NCI-H82 treated with DMSO at 0.1 percent for 48 hours (cell line): ENCODE measurements at regions not wholly inside any gene's neighbourhood (a gene's known extent, or its start where the extent isn't known, plus 50 kb on each side); places are given as distances from the start of the nearest gene placed in this dataset.

ENCODE experiments used
- DNase-seq: peaks from one replicate; lab custom pipeline; 2025; ENCODE audit not compliant: unreplicated experiment; lab: John Stamatoyannopoulos, UW

- no peak for DNase-seq
Measured at GRCh38 chr3:13266005-13266404, 154.1 kb downstream of the NUP210 start.

DNA sequence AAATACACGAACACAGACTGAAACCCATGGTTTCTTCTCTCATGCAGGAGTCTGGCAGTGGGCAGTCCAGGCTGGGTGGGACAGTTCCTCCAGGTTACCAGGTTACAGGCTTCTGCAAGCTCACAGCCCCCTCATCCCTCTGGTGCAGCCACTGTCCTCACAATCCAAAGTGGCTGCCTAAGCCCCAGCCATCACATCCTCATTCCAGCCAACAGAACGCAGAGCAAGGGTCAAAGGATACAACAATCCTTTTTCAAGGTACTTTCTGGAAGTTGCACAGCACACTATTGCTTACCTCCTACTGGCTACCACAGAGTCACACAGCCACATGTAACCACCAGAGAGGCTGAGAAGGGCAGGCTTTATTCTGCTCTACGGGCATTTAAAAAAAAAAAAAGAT, 154.6 kb downstream of the NUP210 start:
- no peak for DNase-seq

DNA sequence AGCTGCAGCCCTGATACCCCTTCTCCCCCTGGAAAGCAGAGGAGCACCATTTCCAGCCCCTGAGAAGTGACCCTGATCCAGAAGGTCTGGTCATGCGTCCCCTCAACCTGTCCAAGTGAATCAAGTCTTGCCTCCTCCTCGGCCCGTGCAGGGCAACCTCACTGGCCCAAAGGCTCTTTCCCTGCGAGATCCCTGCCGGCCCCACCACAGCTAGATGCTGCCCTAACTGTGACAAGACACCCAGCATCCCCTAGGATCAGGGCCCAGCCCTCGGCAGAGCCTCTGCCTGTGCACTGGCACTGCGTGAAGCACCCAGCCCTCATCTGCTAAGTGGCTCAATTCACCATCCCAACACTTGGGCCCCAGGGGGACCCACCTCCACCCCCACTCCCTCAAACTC, 155.1 kb downstream of the NUP210 start:
- DNase-seq, result no peak

DNA sequence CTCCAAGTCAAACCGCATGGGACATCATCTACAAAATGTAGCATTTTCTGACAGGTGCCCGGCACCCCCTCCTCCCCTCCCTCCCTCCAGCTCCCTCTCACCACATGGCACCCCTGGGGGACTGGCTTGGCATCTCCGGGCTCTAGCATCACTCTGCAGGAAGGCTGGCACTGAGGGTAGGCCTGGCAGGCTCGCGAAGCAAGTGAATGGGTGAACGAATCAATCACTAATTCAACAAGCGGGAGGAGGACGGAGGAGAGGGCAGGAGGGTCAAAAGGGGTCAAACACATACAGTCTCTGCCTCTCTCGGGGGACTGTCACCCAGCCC, 155.7 kb downstream of the NUP210 start:
- DNase-seq, result no peak

DNA sequence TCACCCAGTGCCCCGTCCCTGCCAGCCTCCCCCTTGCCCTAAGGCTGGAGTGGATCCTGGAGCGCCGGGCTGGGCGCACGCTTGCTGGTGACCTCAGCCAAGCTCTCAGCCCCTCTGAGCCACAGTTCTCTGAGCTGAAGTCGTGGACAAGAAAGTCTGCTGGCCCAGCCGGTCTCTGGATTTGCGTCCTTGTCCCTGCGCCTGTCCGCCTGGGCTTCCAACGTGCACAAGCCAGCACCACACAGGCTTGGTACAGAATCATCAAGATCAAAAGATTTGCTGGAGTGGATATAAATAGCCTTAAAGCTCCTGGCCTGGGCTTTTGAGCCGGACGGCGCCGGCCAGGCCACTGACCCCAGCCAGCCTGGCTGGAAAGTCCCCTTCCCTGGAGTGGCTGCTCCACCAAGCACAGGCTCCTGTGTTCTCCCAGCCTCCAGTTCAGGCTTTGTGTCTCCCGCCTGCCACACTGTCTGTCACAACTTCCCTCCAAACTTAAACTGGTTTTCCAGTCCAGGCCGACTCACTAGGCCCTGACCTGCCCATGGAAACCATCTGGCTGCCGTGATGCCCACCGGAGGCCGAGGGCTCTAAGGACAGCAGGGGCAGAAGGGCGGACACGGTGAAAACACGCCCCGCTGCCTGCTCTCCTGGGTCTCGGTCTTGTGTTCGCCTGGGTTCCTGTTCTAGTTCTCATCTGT, 156.2 kb downstream of the NUP210 start:
- DNase-seq, result no peak

GRCh38 chr3:13262493-13263211, 157.5 kb downstream of the NUP210 start:
- DNase-seq, result no peak

DNA sequence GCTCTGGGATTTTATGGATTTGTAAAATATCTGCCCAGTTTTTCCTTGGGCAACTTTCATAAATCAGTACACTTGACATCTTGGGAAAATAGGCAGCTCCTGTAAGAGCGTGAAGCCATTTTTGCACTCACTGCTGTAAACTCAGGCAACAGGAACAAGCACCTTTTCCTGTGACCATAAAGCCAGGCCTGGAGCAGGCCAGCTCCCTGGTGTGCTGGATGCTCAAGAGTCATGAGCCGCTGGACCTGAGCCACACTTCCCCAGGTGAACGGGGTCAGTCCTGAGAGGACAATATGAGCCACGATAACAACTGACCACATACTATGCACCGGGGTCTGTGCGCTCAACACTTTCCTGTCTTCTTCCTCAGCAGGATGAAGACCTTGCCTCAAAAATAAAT, 158.2 kb downstream of the NUP210 start:
- DNase-seq, result no peak

- no peak for DNase-seq
Measured at GRCh38 chr3:13261104-13261830, 158.9 kb downstream of the NUP210 start.

DNA sequence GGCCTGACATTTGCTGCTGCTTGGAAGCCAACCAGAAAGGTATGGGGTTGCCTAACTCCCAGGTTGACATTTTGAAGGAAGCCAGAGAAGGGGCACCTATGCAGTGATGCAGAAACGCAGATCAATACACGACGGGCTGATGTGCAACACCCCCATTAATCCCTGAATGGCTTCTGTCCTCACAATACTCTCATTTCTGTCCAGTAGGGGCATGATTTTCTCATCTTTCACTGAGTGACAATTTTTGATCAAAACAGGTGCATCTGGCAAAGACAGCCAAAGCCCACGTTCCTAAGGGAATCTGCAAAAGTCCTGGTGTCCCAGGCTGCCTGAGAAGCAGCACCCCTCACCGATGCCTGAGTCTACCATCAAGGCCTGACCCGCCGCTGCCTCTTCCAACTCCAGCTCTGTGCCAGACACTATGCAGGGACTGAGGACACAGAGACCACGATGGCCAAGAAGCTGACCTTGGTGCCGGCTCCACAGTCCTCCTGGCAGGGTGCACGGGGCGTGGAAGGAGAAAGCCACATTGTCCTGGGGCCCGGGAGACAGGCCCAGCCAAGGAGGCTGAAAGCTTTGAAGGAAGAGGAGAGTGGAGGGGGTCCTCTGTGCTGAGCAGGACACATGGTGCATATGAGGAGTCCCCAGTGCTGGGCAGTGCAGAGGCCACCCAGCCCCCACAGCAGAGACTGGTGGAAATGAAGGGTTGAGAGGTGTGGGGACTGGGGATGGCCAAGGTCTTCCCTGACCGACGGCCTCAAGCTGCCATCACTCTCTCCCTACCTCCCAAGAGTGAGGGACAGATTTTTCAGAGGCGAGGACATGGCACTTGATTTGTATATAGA, 159.6 kb downstream of the NUP210 start:
- no peak for DNase-seq

DNA sequence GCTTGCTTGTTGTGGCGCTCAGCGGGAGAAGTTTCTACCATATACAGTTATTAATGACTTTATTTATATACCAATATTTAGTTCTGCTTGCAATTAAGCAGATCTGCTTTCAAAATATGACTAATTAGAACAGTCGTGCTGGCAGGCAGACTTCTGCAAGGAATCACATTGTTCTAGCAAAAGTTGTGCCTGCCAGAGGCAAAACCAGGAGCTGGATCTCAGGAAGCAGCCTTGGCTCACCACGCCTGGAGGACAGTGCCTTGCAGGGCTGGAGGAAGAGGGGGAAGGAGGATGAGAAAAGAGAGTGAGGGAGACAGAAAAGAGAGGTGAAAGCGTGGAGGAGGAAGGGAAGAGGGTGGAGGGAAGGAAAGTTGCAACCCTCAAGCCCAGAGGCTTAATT, 160.3 kb downstream of the NUP210 start:
- DNase-seq, result no peak

DNA sequence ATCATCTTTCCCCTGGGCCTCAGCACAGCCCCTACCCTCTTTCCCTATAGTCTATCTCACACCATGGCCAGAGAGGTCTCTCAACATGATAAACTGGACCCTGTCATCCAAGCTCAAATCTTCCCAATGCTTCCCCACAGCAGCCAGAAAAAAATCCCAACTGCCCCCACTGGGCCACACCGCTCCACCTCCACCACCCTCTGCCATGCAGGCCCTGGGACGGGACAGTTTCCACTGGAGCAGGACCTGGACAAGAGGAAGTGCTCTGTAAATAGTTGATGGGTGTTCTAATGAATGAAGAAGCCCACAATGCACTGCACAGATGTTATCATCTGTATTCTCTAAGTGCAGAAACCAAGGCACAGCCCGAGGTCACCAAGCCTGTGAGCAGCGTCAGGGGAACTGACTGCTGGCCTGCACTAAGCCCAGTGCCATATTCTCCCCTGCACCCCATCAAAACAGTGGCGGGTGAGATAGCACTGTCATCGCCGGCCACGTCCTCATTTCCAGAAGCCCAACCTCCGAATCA, 161.1 kb downstream of the NUP210 start:
- DNase-seq, result no peak

DNA sequence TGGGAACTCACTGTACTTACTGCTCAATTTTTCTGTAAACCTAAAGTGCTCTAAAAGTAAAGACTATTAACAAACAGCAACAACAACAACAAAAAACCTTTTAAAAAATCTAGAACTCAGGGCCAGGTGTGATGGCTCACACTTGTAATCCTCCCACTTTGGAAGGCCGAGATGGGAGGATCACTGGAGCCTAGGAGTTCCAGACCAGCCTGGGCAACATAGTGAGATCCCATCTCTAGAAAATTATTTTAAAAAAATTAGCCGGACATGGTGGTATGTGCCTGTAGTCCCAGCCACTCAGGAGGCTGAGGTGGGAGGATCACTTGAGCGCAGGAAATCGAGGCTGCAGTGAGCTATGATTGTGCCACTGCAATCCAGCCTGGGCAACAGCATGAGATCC, 161.8 kb downstream of the NUP210 start:
- DNase-seq, result no peak

DNA sequence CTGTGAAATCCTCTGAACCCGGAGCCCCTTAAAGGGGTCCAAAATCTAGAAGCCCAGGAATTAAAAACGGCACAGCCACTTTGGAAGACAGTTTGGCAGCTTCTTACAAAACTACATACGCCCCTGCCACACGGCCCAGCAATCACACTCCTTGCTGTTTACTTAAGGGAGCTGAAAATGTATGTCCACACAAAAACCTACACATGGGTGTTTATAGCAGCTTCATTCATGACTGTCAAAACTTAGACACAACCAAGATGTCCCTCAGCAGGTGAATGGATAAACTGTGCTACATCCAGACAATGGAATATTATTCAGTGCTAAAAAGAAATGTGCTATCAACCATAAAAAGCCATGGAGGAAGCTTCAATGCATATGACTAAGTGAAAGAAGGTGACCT, 162.5 kb downstream of the NUP210 start:
- DNase-seq, result no peak

- DNase-seq, result no peak
Measured at GRCh38 chr3:13256845-13257244, 163.3 kb downstream of the NUP210 start.

GRCh38 chr3:13254028-13254951, 165.8 kb downstream of the NUP210 start:
- no peak for DNase-seq

- DNase-seq, result no peak
Measured at GRCh38 chr3:13253208-13253937, 166.7 kb downstream of the NUP210 start.

GRCh38 chr3:13252207-13252606, 167.9 kb downstream of the NUP210 start:
- no peak for DNase-seq

- no peak for DNase-seq
Measured at GRCh38 chr3:13251166-13251903, 168.8 kb downstream of the NUP210 start.
